ENCODE measurements at regions not wholly inside any gene's neighbourhood (a gene's known extent, or its start where the extent isn't known, plus 50 kb on each side); places are given as distances from the start of the nearest gene placed in this dataset.

DNA sequence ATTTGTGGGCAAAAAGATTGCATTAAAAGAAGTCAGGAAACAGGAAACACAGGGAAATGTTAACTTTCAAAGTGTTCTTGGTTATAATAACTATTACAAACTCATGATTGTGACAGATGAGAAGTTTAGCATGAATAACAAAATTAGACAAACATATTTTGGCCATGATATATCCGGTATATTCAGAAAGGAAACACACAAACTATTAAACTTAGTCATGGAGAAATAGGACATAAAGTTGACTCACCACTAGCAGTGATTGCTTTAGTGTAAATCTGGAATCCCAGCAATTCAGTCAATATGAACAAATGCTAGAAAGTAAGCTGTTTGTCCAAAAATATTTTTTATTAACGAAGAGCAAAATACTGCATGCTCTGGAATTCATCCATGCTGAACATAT, 1299.9 kb downstream of the C4orf33 start:
- no peaks in the 10 kb centered on the region for H4K20me1 ChIP-seq (ENCODE audit: insufficient read depth, low read length)
- H3K27me3 ChIP-seq (ENCODE audit: insufficient read depth, low read length), result no peaks in the 10 kb centered on the region
- no peaks in the 10 kb centered on the region for H3K9me3 ChIP-seq (ENCODE audit: low read depth, low read length)
- DNase-seq (ENCODE audit: insufficient read length, low spot score, missing footprints), result peak; percentile 15
- H2AFZ ChIP-seq (ENCODE audit: low read length), result no peak overlapping the region
- no peaks in the 10 kb centered on the region for H3K36me3 ChIP-seq (ENCODE audit: insufficient read depth, low read length)
- no peak overlapping the region for H3K4me3 ChIP-seq (ENCODE audit: insufficient read depth, low read length)
- H3K79me2 ChIP-seq (ENCODE audit: insufficient read depth, low read length), result no peaks in the 10 kb centered on the region
- TF ChIP-seq, protein P1, sequence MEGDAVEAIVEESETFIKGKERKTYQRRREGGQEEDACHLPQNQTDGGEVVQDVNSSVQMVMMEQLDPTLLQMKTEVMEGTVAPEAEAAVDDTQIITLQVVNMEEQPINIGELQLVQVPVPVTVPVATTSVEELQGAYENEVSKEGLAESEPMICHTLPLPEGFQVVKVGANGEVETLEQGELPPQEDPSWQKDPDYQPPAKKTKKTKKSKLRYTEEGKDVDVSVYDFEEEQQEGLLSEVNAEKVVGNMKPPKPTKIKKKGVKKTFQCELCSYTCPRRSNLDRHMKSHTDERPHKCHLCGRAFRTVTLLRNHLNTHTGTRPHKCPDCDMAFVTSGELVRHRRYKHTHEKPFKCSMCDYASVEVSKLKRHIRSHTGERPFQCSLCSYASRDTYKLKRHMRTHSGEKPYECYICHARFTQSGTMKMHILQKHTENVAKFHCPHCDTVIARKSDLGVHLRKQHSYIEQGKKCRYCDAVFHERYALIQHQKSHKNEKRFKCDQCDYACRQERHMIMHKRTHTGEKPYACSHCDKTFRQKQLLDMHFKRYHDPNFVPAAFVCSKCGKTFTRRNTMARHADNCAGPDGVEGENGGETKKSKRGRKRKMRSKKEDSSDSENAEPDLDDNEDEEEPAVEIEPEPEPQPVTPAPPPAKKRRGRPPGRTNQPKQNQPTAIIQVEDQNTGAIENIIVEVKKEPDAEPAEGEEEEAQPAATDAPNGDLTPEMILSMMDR (IDR thresholded peaks at IDR 0.05; ENCODE audit: extremely low read depth, low read depth, low read length), result no peak
- H3K27ac ChIP-seq (ENCODE audit: low read depth, low read length), result no peak overlapping the region
- H3K4me1 ChIP-seq (ENCODE audit: insufficient read depth, low read length), result peaks cover 9% of the 10 kb centered on the region
- no peak overlapping the region for H3K4me2 ChIP-seq (ENCODE audit: insufficient read depth, low read length)

DNA sequence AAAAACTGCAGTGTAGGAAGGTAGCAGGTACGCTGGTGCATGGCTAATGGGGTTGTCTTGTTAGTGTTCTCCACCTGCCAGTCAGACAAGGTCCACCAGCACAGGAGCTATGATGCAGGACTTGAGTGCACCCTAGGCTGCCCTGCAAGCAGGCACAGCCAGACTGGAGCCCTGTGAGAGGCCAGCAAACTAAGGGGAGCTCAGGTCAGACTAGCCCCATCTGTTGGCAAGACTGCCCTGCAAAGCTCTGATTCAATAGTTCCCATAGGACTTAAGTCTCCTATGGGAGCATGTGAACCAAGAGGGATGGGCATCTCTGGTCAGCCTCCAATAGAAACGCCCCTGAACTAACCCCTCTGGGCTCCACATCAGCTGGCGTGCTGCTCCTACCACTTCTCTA, 1307.3 kb downstream of the C4orf33 start:
- H3K4me3 ChIP-seq (ENCODE audit: insufficient read depth, low read length), result no peak overlapping the region
- TF ChIP-seq, protein P1 (IDR thresholded peaks at IDR 0.05; ENCODE audit: extremely low read depth, low read depth, low read length), result no peak
- H3K79me2 ChIP-seq (ENCODE audit: insufficient read depth, low read length), result no peaks in the 10 kb centered on the region
- H3K27ac ChIP-seq (ENCODE audit: low read depth, low read length), result no peak overlapping the region
- no peaks in the 10 kb centered on the region for H3K36me3 ChIP-seq (ENCODE audit: insufficient read depth, low read length)
- H4K20me1 ChIP-seq (ENCODE audit: insufficient read depth, low read length), result no peaks in the 10 kb centered on the region
- no peaks in the 10 kb centered on the region for H3K4me1 ChIP-seq (ENCODE audit: insufficient read depth, low read length)
- H2AFZ ChIP-seq (ENCODE audit: low read length), result no peak overlapping the region
- no peak overlapping the region for H3K4me2 ChIP-seq (ENCODE audit: insufficient read depth, low read length)
- H3K9me3 ChIP-seq (ENCODE audit: low read depth, low read length), result no peaks in the 10 kb centered on the region
- H3K27me3 ChIP-seq (ENCODE audit: insufficient read depth, low read length), result no peaks in the 10 kb centered on the region
- DNase-seq (ENCODE audit: insufficient read length, low spot score, missing footprints), result no peak

DNA sequence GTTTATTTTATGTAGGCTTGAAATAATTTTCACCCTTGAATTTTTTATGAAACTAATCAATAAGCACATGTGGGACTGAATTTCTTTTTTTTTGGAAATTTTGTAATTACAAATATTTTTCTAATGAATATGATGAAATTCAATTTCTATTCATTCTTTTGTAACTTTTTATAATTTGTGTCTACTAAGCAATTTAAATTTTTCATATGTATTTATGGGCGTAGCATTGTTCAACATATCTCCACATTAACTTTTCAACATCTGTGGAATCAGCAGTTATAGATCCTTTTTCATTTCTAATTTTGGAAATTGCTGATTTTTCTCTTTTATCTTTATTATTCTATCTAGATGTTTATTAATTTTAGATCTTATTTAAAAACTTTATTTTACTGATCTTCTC, 1320.3 kb downstream of the C4orf33 start:
- H3K4me3 ChIP-seq (ENCODE audit: insufficient read depth, low read length), result no peak overlapping the region
- H3K36me3 ChIP-seq (ENCODE audit: insufficient read depth, low read length), result no peaks in the 10 kb centered on the region
- no peaks in the 10 kb centered on the region for H4K20me1 ChIP-seq (ENCODE audit: insufficient read depth, low read length)
- TF ChIP-seq, protein P1 (IDR thresholded peaks at IDR 0.05; ENCODE audit: extremely low read depth, low read depth, low read length), result no peak
- no peak overlapping the region for H3K27ac ChIP-seq (ENCODE audit: low read depth, low read length)
- H3K9me3 ChIP-seq (ENCODE audit: low read depth, low read length), result no peaks in the 10 kb centered on the region
- H3K4me1 ChIP-seq (ENCODE audit: insufficient read depth, low read length), result no peaks in the 10 kb centered on the region
- no peak for DNase-seq (ENCODE audit: insufficient read length, low spot score, missing footprints)
- H3K79me2 ChIP-seq (ENCODE audit: insufficient read depth, low read length), result no peaks in the 10 kb centered on the region
- H3K4me2 ChIP-seq (ENCODE audit: insufficient read depth, low read length), result no peak overlapping the region
- no peak overlapping the region for H2AFZ ChIP-seq (ENCODE audit: low read length)
- H3K27me3 ChIP-seq (ENCODE audit: insufficient read depth, low read length), result no peaks in the 10 kb centered on the region

DNA sequence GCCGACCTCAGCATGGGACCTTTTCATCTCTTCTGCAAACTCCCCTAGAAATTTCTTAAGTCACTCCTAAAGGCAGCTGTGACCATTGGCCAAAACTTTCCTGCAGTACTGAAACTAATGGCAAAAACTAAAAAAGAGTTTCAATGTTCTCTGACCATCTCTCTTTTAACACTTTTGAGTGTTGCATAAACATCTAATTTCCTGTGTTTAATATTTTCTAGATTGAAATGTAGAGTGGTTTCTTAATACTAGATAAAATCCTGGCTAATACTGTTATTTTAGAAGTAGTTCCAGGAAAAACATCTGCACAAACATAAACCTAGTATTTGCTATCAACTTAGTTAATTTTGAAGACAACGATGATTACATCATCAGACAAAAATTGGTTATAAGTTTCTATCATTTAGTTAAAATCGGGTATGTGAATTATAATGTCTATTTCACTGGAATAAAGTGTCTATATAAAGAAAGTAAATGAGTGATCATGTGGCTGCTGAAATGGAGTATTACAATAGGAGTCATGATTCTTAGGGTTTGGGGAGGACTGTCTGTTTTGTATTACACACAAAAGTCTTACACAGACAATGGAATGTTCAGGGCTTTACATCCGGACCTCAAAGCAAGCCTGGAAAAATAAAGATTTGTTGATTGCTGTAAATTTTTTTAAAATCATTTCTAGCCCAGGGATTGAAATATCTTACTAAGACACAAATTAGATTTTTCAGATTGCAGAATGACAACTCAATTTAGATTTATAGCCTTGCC, 1323.4 kb downstream of the C4orf33 start:
- Histone ChIP-seq H2AFZ (ENCODE audit: low read length) (no peak overlapping the region), H3K27ac (ENCODE audit: low read depth, low read length) (no peak overlapping the region), H3K27me3 (ENCODE audit: insufficient read depth, low read length) (no peaks in the 10 kb centered on the region), H3K36me3 (ENCODE audit: insufficient read depth, low read length) (no peaks in the 10 kb centered on the region), H3K4me1 (ENCODE audit: insufficient read depth, low read length) (no peaks in the 10 kb centered on the region), H3K79me2 (ENCODE audit: insufficient read depth, low read length) (no peaks in the 10 kb centered on the region), H3K4me3 (ENCODE audit: insufficient read depth, low read length) (no peak overlapping the region), H4K20me1 (ENCODE audit: insufficient read depth, low read length) (no peaks in the 10 kb centered on the region), H3K9me3 (ENCODE audit: low read depth, low read length) (no peaks in the 10 kb centered on the region), H3K4me2 (ENCODE audit: insufficient read depth, low read length) (no peak overlapping the region)
- TF ChIP-seq, protein P1 (IDR thresholded peaks at IDR 0.05; ENCODE audit: extremely low read depth, low read depth, low read length), result no peak
- DNase-seq (ENCODE audit: insufficient read length, low spot score, missing footprints), result no peak
